Kidney epithelial cell (primary cell): ENCODE measurements at regions not wholly inside any gene's neighbourhood (a gene's known extent, or its start where the extent isn't known, plus 50 kb on each side); places are given as distances from the start of the nearest gene placed in this dataset.

Experiments used
- DNase-seq: peaks from one replicate; pipeline ENCODE4 v3.0.0-alpha.2; 2010; ENCODE audit warnings: low read depth
- H3K27me3 ChIP-seq: 2 replicates; pipeline ENCODE4 v1.6.0; 2011; ENCODE audit warnings: low read length; ENCODE audit not compliant: control insufficient read depth, insufficient read depth
- H3K36me3 ChIP-seq: 2 replicates; pipeline ENCODE4 v1.5.1; 2011; ENCODE audit warnings: low read length; ENCODE audit not compliant: control insufficient read depth, insufficient read depth
- H3K4me3 ChIP-seq: 2 replicates; pipeline ENCODE4 v1.5.1; 2011; ENCODE audit warnings: low read depth, mild to moderate bottlenecking, control low read depth, low read length
- TF ChIP-seq, protein P1 (sequence below): IDR thresholded peaks from 2 replicates; pipeline ENCODE4 v1.5.1; 2011; ENCODE audit warnings: mild to moderate bottlenecking, moderate library complexity, low read length, control low read depth, inconsistent platforms; ENCODE audit not compliant: insufficient read depth, poor library complexity, severe bottlenecking

DNA sequence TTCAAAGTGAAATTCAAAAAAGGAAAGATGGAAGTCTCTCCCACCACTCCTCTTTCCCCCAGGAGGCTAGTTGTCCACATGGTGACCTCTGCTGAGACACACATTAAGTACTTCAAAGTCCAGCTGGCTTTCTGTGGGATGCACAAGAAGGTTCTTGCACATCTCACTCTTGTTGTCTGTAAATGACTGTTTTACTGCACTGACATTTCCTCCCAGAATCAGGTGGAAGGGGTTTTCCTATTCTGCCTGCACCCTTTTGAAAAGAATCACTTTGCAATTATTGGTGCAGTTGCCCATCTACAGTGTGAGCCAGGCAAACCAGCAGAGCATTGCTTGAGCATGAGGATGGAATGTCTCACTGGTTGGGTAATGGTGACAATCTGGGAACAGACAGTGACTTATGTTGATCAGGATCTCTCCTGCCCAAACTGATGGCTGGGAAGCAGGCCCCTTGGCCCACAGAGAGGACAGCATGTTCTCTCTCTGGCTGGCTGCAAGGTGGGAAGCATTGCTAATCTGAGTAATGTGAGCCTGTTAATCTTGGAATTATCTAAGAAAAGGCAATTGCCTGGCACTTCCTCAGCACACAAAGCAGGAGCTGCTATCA is 347.7 kb upstream of the SATB1 start:
- Histone ChIP-seq H3K27me3 (no peaks in the 10 kb centered on the region), H3K4me3 (no peak overlapping the region), H3K36me3 (no peaks in the 10 kb centered on the region)
- DNase-seq = no peak
- TF ChIP-seq, protein P1, sequence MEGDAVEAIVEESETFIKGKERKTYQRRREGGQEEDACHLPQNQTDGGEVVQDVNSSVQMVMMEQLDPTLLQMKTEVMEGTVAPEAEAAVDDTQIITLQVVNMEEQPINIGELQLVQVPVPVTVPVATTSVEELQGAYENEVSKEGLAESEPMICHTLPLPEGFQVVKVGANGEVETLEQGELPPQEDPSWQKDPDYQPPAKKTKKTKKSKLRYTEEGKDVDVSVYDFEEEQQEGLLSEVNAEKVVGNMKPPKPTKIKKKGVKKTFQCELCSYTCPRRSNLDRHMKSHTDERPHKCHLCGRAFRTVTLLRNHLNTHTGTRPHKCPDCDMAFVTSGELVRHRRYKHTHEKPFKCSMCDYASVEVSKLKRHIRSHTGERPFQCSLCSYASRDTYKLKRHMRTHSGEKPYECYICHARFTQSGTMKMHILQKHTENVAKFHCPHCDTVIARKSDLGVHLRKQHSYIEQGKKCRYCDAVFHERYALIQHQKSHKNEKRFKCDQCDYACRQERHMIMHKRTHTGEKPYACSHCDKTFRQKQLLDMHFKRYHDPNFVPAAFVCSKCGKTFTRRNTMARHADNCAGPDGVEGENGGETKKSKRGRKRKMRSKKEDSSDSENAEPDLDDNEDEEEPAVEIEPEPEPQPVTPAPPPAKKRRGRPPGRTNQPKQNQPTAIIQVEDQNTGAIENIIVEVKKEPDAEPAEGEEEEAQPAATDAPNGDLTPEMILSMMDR = no peak

DNA sequence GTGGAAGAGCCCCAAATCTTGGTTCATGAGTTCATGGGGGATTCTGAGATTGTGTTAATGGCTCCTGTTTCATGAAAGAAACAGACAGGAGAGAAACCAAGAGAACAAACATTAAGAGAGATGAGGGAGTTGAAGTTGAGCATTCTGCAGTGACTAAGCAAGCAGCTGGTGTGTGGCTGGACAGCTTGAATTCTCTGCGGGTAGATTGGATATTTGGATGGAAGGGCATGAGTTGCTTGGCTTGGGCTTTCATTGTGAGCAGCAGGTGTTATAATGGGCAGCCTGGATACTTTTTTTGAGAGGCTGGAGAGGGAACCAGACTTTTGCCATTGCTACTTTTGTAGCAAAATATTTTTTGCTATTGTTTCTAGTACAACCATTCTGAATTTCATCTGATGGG is 346.8 kb upstream of the SATB1 start:
- TF ChIP-seq, protein P1 = no peak
- Histone ChIP-seq H3K27me3 (no peaks in the 10 kb centered on the region), H3K4me3 (no peak overlapping the region), H3K36me3 (no peaks in the 10 kb centered on the region)
- DNase-seq = no peak

DNA sequence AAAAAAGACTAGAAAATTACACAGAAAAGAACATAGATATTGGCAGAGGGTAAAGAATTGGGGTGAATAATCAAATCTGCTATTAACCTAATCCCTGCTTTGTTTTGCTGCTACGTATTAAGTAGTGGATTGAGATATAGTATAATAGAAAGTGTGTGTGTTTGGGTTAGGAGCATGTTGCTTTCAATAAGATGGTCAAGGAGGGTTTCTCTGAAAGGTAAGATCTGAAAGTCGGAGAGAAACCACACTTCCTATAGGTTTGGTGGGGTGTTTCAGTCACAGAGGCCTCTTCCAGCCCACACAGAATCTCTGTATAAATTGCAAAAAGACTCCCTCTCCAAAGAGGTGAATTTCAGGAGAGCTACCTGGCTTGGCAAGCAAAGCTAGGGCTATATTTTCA is 345.7 kb upstream of the SATB1 start:
- no peaks in the 10 kb centered on the region for H3K36me3 ChIP-seq
- TF ChIP-seq, protein P1 = no peak
- H3K4me3 ChIP-seq = no peak overlapping the region

DNA sequence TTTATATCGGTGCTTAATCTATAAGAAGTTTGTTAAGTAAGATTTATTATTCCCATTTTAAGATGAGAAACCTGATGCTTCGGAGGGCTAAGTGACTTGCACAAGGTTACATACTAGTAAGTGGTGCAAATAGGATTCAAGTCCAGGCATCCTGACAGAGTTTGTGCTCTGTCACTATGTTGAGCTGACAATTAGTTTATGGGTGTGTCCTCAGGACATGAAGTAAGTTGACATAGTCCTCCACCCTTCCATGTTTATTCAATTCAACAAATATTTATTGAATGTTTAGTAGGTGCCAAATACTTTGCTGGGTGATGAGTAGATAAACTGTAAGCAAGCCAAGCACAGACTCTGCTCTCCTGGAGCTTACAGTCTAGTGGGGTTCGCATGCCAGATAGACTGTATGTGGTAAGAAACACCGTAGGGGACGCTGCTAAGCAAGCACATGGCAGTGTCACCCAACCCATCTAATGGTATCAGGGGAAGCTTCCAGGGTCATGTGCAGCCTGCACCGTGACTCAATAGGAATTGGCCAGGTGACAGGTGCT is 342.7 kb upstream of the SATB1 start:
- TF ChIP-seq, protein P1 = no peak
- H3K27me3 ChIP-seq = no peaks in the 10 kb centered on the region
- DNase-seq = no peak
- H3K36me3 ChIP-seq = no peaks in the 10 kb centered on the region
- H3K4me3 ChIP-seq = no peak overlapping the region

More for the DNA sequence above, 345.7 kb upstream of the SATB1 start:
- DNase-seq = no peak
- H3K27me3 ChIP-seq = no peaks in the 10 kb centered on the region

DNA sequence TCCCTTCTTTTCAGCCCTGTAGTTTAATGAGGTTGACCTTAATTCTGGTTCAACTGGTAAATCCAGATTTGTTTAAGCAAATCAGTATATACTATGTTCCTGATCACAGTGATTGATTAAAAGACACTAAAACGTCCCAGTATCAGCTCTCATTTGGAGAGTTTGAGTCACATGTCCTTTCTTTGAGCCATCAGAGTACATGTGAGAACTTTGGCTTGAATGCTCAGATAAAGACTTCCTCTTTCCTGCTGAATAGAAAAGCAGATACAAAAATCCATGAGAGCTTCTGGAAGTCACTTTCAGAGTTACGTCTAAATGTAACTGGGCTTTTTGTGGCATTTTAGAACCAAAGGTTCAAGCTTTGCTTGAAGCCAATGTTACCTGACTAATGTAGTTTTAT is 341.8 kb upstream of the SATB1 start:
- Histone ChIP-seq H3K4me3 (no peak overlapping the region), H3K36me3 (no peaks in the 10 kb centered on the region), H3K27me3 (no peaks in the 10 kb centered on the region)
- no peak for DNase-seq
- TF ChIP-seq, protein P1 = no peak

DNA sequence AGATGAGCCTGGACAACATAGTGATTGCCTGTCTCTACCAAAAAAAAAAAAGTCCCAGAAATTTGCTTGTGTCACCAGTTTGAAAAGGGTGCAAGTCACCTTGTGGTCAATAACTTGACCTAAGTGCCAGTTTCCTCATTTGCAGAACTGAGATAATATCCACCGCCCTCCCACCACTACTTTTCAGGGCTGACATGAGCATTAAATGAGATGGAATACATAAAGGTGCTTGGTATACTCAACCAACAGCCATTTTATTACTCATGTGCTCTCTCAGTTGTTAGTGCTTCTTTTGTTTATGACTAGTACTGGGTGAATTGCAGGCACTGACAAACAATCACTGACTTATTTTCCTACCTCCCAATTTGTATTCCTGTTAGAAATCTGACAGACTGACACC is 340.5 kb upstream of the SATB1 start:
- no peak for DNase-seq
- TF ChIP-seq, protein P1 = no peak
- Histone ChIP-seq H3K27me3 (no peaks in the 10 kb centered on the region), H3K36me3 (no peaks in the 10 kb centered on the region), H3K4me3 (no peak overlapping the region)
